Upper lobe of left lung (tissue), 4 donors: ENCODE measurements at regions not wholly inside any gene's neighbourhood (a gene's known extent, or its start where the extent isn't known, plus 50 kb on each side); places are given as distances from the start of the nearest gene placed in this dataset.

Experiments used
- EP300 ChIP-seq, 4 donors: sonication (generic); formaldehyde crosslinking; IDR thresholded peaks; one replicate each; pipeline ENCODE4 v1.5.1; 2017; ENCODE audit warnings: antibody characterized with exemption in 4 of 4, control low read depth in 2 of 4
- POLR2A ChIP-seq, 4 donors: fragments of 450-650 bp; IDR thresholded peaks; one replicate each; pipeline ENCODE4 v1.5.1; 2016 to 2017; ENCODE audit warnings: antibody characterized with exemption in 4 of 4, mild to moderate bottlenecking in 2 of 4
- POLR2AphosphoS5 ChIP-seq, 2 donors: sonication (generic); formaldehyde crosslinking; IDR thresholded peaks; one replicate each; pipeline ENCODE4 v1.5.1; 2017; ENCODE audit warnings: antibody characterized with exemption in 2 of 2
- TF ChIP-seq, protein P1 (sequence below), 6 experiments: fragments of 450-650 bp in 4 of 6; fragments of 200-600 bp in 2 of 6; sonication (generic) in 2 of 6; IDR thresholded peaks; one replicate each; pipeline ENCODE4 v1.5.1; 2016 to 2019; ENCODE audit warnings: antibody characterized with exemption in 6 of 6

DNA sequence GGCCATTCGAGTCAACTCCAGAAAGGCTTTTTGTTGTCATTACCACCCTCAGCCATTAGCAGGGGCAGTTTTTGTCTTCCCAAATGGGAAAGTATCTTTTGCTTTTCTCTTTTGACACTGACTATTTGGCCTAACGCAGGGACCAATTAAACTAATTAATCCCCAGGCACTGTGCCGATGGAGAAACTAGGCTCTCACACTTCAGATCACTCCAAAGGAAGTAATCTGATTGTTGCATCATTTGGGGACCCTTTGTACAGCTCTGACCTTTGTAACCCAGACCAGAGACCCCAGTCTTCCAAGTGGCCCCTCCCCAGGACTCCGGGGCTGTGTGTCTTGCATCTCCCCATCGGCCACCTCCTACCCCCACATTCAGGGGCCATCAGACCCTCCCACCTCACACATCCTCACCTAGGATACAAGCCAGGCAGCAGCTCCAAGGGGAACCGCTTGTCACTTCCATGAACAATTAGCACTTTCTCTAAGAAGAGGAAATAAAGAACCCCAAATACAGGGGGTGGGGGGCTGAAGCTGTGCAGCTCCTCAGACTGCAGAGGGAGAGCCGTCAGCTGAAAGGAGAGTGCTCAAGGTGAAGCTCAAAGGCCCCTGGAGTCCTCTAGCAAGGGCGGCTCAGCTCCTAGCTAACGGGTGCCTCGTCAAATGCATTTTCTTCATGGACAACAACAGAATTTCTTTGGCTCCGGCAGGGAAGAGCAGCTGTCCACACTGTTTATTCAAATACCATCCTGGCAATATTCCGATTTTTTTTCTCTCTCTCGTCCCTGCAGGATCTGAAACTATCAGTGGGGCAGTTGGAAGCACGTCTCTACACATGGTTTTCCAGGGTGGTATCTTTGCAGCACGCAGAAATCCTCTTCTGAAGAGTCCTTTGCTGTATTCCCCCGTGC, 64.3 kb upstream of the DIO3 start:
- TF ChIP-seq, protein P1, sequence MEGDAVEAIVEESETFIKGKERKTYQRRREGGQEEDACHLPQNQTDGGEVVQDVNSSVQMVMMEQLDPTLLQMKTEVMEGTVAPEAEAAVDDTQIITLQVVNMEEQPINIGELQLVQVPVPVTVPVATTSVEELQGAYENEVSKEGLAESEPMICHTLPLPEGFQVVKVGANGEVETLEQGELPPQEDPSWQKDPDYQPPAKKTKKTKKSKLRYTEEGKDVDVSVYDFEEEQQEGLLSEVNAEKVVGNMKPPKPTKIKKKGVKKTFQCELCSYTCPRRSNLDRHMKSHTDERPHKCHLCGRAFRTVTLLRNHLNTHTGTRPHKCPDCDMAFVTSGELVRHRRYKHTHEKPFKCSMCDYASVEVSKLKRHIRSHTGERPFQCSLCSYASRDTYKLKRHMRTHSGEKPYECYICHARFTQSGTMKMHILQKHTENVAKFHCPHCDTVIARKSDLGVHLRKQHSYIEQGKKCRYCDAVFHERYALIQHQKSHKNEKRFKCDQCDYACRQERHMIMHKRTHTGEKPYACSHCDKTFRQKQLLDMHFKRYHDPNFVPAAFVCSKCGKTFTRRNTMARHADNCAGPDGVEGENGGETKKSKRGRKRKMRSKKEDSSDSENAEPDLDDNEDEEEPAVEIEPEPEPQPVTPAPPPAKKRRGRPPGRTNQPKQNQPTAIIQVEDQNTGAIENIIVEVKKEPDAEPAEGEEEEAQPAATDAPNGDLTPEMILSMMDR (IDR thresholded peaks at IDR 0.05): no peak
- TF ChIP-seq EP300 (IDR thresholded peaks at IDR 0.05): no peak
- TF ChIP-seq POLR2A (IDR thresholded peaks at IDR 0.05): no peak
- TF ChIP-seq POLR2AphosphoS5 (IDR thresholded peaks at IDR 0.05): no peak
